Testis (tissue), 2 donors: ENCODE measurements at regions not wholly inside any gene's neighbourhood (a gene's known extent, or its start where the extent isn't known, plus 50 kb on each side); places are given as distances from the start of the nearest gene placed in this dataset.

ENCODE experiments used
- CTCF ChIP-seq, 3 experiments: fragments of 450-650 bp in 2 of 3; fragments of 200-600 bp in 1 of 3; sonication (generic) in 1 of 3; IDR thresholded peaks; one replicate each; pipeline ENCODE4 v1.5.1; 2016 to 2019; ENCODE audit warnings: antibody characterized with exemption in 3 of 3, mild to moderate bottlenecking in 2 of 3, moderate library complexity in 1 of 3
- POLR2A ChIP-seq: fragments of 450-650 bp; IDR thresholded peaks from one replicate; pipeline ENCODE4 v1.6.1; 2017; ENCODE audit warnings: antibody characterized with exemption, mild to moderate bottlenecking, moderate library complexity

DNA sequence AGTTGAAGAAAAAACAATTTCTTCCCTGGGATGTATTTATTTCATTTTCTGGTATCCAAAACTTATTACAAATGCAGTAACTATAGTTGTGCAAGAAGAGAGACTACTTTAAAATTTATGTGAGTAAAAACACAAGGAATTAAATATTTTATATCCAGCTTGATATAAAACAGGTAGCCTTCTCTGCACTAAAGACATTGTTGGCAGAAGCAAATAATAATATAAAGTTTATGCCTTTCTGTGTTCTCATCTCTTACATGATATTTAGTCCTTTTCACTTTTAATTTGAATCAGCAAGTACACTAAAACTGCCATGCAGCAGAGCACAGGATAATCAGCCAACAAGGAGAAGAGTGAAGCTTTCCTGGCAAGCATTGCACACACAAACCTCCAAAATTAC is 352.7 kb downstream of the ARL6IP6 start:
- TF ChIP-seq POLR2A (no peak), CTCF (IDR thresholded peaks at IDR 0.05) (no peak)
